ENCODE measurements at regions not wholly inside any gene's neighbourhood (a gene's known extent, or its start where the extent isn't known, plus 50 kb on each side); places are given as distances from the start of the nearest gene placed in this dataset.

GRCh38 chr4:3641501-3641900, 109.3 kb upstream of the LRPAP1 start:
- intact Hi-C loops (cut with DNase I; ENCODE audit: low total_unique reads): no loop called here
- no peak overlapping the region for H3K27ac ChIP-seq
- DNase-seq: no peak

GRCh38 chr4:3640587-3640962, 108.4 kb upstream of the LRPAP1 start:
- peaks cover 0 to 32% (median 9%) of the 10 kb centered on the region in 3 donors for H3K27me3 ChIP-seq
- no peak for DNase-seq
- H3K36me3 ChIP-seq: no peaks in the 10 kb centered on the region
- no peaks in the 10 kb centered on the region for H3K4me1 ChIP-seq
- no peaks in the 10 kb centered on the region for H3K9me3 ChIP-seq
- no peak overlapping the region for H3K27ac ChIP-seq
- no peak overlapping the region for H3K4me3 ChIP-seq
- TF ChIP-seq EP300 (IDR thresholded peaks at IDR 0.05) (no peak), CTCF (IDR thresholded peaks at IDR 0.05) (no peak), POLR2A (IDR thresholded peaks at IDR 0.05) (no peak), POLR2AphosphoS5 (IDR thresholded peaks at IDR 0.05) (no peak)
- 51 to 58% (median 56%) methylated on average over 15 of the region's 15 CpGs for WGBS, 5 donors
- intact Hi-C loops (cut with DNase I; ENCODE audit: low total_unique reads): no loop called here

More at GRCh38 chr4:3641501-3641900, 109.3 kb upstream of the LRPAP1 start:
- no peaks in the 10 kb centered on the region for H3K36me3 ChIP-seq
- no peak overlapping the region for H3K4me3 ChIP-seq
- TF ChIP-seq POLR2A (IDR thresholded peaks at IDR 0.05) (no peak), CTCF (IDR thresholded peaks at IDR 0.05) (no peak), POLR2AphosphoS5 (IDR thresholded peaks at IDR 0.05) (no peak), EP300 (IDR thresholded peaks at IDR 0.05) (no peak)
- 73 to 87% (median 85%) methylated on average over 9 to 12 of the region's 12 CpGs for WGBS, 5 donors
- no peaks in the 10 kb centered on the region for H3K4me1 ChIP-seq
- no peaks in the 10 kb centered on the region for H3K9me3 ChIP-seq
- H3K27me3 ChIP-seq: peaks cover 0 to 41% (median 9%) of the 10 kb centered on the region in 3 donors

- Histone ChIP-seq H3K4me3 (no peak overlapping the region), H3K27ac (no peak overlapping the region), H3K27me3 (peaks cover 0 to 37% (median 9%) of the 10 kb centered on the region in 3 donors), H3K36me3 (no peaks in the 10 kb centered on the region), H3K4me1 (no peaks in the 10 kb centered on the region), H3K9me3 (no peaks in the 10 kb centered on the region)
- intact Hi-C loops (cut with DNase I; ENCODE audit: low total_unique reads): no loop called here
- 67 to 77% (median 69%) methylated on average over 22 of the region's 22 CpGs for WGBS, 5 donors
- TF ChIP-seq CTCF (IDR thresholded peaks at IDR 0.05): no peak
- TF ChIP-seq POLR2AphosphoS5 (IDR thresholded peaks at IDR 0.05): no peak
- TF ChIP-seq POLR2A (IDR thresholded peaks at IDR 0.05): no peak
- TF ChIP-seq EP300 (IDR thresholded peaks at IDR 0.05): no peak
- DNase-seq: no peak
Measured at GRCh38 chr4:3639613-3640586, 107.7 kb upstream of the LRPAP1 start.

- no peak for TF ChIP-seq POLR2AphosphoS5 (IDR thresholded peaks at IDR 0.05)
- TF ChIP-seq CTCF (IDR thresholded peaks at IDR 0.05): no peak
- TF ChIP-seq EP300 (IDR thresholded peaks at IDR 0.05): no peak
- TF ChIP-seq POLR2A (IDR thresholded peaks at IDR 0.05): no peak
- H3K9me3 ChIP-seq: no peaks in the 10 kb centered on the region
- no peak for DNase-seq
- no peak overlapping the region for H3K4me3 ChIP-seq
- intact Hi-C loops (cut with DNase I; ENCODE audit: low total_unique reads): no loop called here
- 70 to 78% (median 75%) methylated on average over 6 of the region's 6 CpGs for WGBS, 5 donors
- H3K27me3 ChIP-seq: peaks cover 0 to 34% (median 0%) of the 10 kb centered on the region in 3 donors
- no peaks in the 10 kb centered on the region for H3K36me3 ChIP-seq
- no peaks in the 10 kb centered on the region for H3K4me1 ChIP-seq
- no peak overlapping the region for H3K27ac ChIP-seq
Measured at GRCh38 chr4:3638080-3638795, 106.0 kb upstream of the LRPAP1 start.

Measured in stomach (tissue), 8 donors.